G401.6 (cell line): ENCODE measurements at regions not wholly inside any gene's neighbourhood (a gene's known extent, or its start where the extent isn't known, plus 50 kb on each side); places are given as distances from the start of the nearest gene placed in this dataset.
A peak's percentile ranks its signal among the peaks of the same experiment; 100 is the strongest.
"Not testable (repeated sequence)": the region's sequence is repeated elsewhere in the genome, so short reads cannot be mapped to it uniquely, and the experiment has no call there.

Experiments used
- FAIRE-seq: peaks from 2 replicates; lab custom pipeline; 2012; peaks lifted over from hg19 to GRCh38; lab: Jason Lieb, UNC

DNA sequence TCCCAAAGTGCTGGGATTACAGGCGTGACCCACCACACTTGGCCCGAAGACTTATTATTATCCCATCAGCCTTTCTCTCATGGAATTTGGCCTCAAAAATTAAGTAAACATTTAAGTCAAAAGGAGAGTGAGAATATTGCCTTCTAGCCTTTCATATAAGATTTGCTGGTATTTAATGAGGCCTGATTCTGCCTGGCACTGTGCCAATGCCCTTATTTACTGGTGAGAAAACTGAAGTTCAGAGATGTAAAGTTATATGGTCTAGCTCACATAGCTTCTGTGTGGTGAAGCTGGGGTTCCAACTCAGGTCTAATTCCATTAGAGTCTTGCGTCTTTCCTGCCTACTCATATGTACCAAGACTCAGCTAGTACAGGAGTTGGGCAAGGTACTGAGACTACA lies 260.2 kb downstream of the SDHAF3 start:
- no peak for FAIRE-seq

DNA sequence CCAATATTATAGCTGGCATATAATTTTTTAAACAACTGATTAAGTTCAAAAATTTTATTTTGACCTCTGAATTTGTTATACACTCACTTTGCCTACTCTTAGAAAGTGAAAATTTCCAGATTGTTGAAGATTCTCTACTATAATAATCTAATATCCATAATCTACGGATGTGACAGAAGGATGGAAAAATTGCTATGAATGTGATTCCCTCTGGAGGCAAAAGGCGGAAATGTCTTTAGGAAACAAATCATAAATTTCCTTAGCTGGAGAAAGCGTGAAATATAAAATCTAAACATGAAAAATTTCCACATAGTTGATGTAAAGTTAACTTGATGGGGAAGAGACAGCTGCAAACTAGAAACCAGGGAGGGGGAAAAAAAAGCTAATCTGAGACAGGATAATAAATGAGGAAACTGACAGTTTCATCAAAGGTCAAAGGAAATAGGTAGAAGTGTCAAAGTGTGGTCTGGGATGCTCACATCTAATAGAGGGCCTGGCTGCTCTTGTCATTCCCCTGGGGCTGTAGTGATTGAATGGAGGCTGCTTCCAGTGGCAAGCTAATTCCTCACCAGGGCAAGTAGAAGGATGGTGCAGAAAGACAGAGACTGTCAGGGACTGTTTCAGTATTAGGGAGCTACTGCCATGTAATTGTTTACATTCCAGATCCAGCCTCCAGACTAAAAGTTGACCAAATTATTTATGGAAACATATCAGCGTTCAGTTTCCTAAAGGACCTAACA lies 264.5 kb downstream of the SDHAF3 start:
- no peak for FAIRE-seq

DNA sequence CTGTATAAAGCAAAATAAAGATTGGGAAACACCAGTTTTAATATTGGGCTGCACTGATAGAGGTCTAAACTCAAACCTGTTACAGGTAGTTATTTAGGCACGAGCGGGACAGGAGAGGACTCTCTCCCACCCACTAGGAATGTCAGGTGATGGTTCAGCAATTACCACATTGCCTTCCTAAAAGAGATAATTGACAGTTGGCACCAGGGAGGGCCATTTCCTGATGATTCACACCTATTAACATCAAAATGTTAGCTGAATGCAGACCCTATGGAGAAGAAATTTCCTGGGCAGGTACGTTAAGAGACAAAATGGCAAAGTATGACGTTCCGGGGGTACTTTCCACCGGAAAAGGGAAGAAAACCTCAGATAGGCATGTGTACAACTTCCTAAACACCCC lies 272.6 kb downstream of the SDHAF3 start:
- FAIRE-seq: no peak

DNA sequence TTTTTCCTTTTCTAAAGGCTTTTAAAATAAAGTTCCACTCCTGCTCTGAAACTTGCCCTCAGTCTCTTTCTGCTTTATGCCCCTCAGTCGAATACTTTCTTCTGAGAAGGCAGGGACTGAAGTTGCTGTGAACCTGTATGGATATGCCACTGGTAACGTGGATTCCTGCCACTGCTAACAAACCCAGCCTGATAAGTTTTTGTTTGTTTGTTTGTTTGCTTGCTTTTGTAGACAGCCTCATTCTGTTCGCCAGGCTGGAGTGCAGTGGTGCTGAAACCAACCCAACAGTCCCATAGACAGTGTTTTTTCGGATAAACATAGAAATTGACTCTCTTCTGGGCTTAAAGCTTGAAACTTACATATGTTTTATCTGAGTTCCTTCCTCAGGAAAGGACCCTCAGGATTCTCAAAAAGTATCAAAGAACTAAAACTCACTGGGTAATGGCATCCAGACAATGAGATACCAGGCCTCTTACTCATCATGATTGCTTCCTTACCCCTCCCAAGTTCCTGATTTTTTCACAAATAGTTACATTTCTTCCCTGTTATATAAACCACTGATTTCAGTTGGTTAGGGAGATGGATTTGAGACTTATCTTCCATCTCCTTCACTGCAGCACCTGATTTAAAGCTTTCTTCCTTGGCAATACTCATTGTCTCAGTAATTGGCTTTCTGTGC lies 273.6 kb downstream of the SDHAF3 start:
- no peak for FAIRE-seq

DNA sequence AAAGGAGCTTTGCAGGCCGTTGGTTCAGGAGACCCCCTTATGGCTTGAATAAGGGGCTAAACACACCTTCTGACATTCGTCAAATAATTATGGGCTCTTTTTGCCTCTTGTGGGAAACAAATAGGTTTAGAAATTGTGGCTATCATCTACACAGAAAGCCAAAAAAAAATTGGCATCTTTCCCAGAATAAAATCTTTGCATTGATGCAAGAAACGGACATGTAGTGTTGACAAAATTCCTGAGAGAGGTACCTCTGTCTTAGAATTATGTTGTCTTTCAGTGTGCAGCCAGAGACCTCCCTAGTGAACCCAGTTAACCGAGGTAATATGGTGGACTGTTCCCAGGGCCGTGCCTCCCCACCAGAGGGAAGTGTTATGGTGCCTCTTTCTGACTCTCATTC lies 283.9 kb downstream of the SDHAF3 start:
- no peak for FAIRE-seq

DNA sequence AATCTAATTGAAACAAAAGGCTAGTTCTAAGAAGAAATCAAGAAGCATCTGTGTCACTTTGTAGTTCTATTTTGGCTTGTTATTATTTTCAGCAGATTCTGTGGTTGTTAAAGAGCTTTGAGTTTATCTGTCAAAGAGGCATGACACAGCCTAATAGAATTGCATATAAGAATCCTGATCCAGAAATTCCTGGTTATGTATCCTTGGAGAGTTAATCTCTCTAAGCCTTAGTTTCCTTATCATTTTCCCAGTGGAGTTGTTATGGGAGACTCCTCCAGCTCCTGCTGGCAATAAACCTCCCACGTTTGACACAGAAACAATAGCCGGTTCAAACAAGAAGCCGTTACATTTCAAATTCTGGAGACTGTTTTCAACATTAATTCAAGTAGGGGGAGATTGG lies 288.3 kb downstream of the SDHAF3 start:
- no peak for FAIRE-seq

DNA sequence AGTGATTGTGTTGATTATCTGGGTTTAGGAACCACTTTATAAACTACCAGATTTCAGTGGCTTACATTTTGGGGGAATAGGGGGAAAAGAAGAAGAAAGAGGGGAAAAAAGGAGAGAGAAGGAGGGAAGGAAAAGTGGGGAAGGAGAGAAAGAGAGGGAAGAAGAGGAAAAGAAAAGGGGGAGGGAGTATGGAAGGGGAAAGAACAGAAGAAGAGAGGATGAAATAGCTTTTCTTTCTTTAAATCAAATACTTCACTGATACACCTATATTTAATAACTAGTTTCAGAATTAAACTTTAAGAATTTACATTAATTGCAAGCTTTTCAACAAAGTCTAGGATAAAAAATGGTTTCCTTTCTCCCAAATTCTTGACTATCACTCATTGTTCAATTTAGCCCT lies 289.6 kb downstream of the SDHAF3 start:
- no peak for FAIRE-seq

DNA sequence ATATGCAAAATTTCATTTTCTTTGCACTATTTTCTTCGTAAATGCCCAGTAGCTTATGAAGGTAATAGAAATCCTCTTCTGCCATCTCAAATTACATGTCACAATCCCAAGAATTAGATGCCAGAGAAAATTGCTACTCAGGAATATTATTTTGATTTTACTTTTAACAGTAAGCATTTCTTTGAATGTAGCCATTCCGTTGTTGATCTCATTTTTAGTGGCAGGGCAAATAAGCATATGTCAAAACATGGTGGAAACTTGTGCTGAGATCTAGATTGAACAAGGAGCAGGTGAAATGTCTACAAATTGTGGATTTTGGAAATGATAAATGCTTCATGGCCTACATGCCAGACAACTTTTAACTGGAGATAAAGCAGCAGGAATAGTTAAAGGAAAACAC lies 291.8 kb downstream of the SDHAF3 start:
- no peak for FAIRE-seq

DNA sequence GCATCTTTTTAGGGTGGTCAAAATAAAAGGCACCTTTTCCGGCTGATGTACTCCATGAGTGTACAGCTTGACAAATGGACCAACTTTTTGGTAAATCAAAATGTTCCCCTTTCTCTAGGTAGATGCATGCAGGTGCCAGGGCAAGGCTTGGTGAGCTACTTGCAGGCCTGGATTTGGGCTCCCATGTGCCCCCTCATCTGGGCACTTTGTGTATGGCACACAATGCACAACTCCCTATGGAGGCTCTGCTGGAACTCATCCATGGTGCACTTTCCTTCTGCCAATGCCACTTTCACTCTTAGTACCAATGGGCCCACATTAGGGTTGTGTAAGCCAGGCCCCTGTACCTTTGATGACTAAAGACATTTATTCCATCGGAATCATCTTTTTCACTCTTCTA lies 300.8 kb downstream of the SDHAF3 start:
- FAIRE-seq: no peak

DNA sequence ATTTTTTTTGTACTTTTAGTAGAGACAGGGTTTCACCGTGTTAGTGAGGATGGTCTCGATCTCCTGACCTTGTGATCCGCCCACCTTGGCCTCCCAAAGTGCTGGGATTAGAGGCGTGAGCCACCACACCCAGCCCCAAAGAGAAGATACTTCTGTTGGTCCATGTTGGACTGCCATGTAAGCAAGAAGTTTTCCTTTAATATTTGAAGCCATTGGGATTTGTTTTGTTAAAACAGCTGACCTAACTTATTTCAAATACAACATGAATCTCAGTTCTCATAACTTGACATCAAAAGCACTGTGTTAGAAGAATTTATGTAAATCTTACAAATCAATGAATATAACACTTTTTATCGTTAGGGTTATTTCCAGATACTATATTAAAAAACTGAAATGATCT lies 302.4 kb downstream of the SDHAF3 start:
- FAIRE-seq: peak; percentile 15

DNA sequence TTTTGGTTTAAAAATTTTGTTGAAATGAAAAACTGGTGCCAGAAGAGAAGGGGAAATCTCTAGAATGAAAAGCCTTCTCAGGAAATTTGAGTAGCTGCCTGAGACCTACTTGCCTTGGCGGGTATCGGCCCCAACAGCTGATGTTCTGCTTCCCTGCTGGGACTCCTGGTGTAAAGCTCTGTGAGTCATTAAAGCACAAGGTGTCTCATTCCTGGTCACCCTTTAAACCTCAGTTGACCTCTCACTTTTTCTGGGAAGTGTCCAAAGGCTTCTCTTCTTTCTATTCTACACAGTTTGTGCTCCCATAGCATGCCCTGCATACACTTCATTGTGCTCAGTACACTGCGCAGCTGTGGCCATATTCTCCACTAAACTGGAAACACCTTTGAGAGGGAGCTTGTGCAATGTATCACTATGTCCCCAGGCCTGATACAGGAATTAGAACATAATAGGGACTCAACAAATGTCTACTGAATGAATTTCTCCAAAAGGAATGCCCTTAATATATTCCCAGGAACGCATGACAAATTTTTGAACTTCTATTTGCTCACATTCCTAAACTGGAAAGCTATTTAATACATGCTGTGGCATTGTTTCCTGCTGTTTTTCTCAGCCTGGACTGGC lies 303.9 kb downstream of the SDHAF3 start:
- FAIRE-seq: no peak

DNA sequence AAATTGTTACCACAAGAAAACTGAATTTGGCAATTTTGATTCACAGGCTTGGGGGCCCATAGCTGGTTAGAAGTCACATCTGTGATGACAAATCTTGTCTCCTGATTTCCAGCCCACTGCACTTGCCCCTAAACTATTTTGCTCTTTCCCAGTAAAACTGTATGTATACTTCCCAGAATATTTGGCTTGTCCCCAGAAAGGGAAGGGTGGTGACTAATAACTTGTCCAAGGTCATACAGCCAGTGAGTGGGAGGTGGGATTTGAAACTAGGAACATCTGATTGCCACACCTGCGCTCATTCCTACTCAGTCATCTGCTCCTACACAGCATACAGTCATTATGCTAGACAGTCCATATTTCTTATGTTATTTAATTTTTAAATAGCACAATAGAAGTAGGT lies 304.5 kb downstream of the SDHAF3 start:
- no peak for FAIRE-seq

DNA sequence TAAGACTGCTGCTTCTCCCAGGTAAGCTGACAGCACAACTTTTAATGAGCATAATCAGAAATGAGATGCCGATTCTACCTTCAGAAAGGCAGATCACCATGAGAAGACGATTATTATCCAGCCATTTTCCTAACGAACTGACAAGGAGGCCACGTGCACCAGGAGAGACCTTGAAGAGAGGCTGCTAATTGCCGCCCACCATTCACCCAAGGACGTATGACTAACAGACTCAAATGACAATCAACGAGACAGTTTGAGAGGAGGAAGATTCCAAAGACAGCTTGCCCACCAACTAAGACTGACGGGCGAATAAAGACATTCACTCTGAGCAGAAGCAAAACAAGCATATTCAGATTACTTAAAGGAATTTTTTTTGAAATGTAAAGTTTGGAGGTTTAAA lies 301.9 kb upstream of the TAC1 start:
- no peak for FAIRE-seq

DNA sequence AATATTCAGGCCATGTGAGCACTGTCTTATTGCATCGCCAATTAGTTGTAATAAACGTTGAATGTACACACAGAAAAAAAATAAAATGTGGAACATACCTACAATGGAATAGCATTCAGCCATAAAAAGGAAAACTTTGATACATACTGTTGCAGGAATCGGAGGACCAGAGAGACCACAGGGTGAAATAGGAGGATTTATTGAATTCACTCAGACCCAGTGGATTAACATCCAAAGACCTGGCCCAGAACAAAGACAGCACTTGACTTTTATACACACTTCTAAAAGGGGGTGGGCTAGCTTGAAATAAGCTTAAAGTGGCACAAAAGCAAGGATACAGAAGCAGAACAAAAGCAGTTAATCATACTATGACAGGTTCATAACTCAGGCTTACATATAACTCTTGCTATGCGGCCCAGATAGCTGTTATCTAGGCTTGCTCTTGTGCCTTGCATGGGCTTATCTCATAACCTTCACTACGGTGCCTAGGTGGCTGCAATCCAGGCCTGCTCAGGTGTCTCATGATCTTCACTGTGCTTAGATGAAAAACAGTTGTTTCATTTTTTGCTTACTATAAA lies 292.2 kb upstream of the TAC1 start:
- FAIRE-seq: no peak

DNA sequence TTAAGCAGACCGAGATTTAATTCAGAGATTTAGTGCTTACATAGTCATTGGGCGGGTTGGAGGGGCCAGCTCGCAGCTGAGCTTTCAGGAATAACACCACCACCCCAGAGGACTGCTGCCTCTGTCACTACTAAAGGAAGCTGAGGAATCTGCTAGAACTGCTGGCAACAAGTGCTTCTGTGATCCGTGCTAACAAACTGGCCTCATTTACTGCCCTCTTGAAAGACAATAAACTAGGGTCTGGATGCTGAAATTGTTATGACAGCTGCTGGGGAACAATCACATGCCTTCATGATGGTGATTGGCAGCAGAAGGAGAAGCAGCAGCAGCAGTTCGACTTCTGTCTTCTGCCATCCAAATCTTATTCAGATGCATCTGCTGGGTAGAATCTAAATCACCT lies 285.5 kb upstream of the TAC1 start:
- FAIRE-seq: no peak

DNA sequence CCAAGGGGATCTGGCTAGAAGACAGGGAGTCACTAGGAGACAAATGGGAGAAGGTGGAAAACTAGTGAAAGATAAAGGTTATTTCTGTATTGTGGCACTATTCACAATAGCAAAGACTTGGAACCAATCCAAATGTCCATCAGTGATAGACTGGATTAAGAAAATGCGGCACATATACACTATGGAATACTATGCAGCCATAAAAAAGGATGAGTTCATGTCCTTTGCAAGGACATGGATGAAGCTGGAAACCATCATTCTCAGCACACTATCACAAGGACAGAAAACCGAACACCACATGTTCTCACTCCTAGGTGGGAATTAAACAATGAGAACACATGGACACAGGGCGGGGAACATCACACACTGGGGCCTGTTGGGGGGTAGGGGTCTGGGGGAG lies 282.4 kb upstream of the TAC1 start:
- FAIRE-seq: not testable (repeated sequence)

DNA sequence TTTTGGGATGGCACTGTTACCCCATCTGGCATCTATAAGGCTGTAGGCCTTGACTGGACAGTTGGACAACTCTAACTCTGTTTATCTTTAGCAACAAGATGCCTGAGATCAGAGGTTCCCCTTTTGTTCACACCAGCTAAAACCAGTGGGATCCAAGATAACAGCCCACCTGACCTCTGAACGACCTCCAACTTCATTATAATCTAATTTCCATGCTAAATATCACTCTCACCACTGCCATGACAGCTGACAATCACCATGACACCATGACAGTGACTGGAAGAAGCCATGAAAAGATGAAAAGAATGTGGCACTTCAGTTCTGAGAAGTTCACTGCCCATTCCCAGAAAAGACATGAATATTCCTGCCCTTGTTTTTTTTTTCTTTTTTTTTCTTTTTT lies 281.4 kb upstream of the TAC1 start:
- FAIRE-seq: no peak

DNA sequence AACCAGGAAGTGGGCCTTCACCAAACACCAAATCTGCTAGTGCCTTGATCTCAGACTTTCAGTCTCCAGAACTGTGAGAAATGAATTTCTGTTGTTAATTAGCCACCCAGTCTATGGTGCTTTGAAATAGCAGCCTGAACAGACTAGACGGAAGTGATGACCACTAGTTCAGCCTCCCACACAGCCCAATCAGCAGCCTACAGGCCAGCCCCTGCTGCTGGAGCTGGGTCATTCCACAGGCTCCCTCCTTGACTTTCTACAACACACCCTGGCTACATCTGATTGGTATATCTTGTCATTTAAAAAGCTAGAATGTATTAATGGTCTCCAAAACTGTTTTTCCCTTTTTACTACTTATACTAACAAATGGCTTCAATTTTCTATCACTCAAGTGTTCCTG lies 277.2 kb upstream of the TAC1 start:
- FAIRE-seq: no peak

DNA sequence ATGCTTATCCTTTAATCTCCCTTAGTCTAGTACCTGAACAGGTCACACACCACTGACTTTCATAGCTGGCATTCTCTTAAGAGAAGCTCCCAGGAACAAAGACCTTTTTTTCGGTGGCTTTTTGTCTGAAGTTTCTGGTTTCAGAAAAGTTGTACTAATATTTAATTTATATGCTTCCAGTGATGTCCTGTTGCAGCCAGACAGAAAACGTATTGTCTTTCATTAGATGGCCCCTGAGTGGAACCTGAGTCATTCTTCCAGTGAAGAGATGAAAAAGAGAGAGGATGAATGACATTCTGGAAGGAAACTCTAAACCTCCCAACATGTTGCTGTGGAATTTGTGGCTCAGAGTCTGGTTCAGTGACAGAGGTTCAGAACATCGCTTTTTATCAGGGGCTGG lies 274.8 kb upstream of the TAC1 start:
- no peak for FAIRE-seq

DNA sequence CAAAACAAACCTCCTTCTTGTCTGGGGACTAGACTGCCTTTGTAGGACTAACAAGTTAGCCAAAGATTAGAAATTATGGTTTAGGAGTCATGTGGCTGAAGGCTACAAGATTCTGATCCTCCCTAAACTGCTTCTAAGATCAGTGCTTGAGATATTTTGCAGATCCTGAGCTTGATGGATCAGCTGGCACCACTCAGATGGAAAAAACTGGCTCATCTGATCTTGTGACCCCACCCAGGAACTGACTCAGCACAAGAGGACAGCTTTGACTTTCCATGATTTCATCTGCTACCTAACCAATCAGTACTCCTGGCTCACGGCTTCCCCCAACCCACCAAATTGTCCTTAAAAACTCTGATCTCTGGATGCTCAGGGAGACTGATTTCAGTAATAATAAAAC lies 271.5 kb upstream of the TAC1 start:
- no peak for FAIRE-seq

DNA sequence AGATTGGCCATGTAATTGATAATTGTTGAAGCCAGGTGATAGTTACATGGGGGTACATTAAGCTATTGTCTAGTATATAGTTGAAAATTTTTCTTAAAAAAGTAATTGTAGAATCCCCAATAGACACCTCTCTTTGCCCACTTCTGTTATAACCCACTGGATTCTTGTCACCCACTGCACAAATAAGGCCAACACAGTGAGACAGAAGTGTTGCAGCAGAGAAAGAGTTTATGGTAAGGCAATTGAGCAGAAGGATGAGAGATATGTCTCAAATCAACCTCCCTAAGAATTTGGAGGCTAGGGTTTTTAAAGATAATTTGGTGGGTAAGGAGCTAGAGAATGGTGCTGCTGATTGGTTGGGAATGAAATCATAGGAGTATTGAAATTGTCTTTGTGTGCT lies 270.3 kb upstream of the TAC1 start:
- no peak for FAIRE-seq

DNA sequence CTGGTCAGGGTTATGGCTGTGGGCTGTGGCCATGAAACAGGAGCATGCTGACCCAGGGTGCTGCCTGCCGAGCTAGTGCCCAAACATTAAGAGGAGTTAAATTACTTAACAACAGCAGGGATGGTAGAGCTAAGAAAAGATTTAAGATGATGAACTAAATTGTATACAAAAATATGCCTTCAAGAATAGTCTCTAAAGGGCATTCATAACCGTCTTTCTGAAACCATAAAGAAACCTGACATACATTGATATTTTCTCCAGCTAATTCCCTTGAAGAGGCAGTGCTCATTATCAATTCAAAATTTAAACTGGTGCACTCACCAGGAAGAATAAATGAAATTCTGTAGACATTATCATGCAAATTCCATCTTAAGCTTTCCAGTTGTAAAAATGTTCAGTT lies 265.8 kb upstream of the TAC1 start:
- FAIRE-seq: no peak

DNA sequence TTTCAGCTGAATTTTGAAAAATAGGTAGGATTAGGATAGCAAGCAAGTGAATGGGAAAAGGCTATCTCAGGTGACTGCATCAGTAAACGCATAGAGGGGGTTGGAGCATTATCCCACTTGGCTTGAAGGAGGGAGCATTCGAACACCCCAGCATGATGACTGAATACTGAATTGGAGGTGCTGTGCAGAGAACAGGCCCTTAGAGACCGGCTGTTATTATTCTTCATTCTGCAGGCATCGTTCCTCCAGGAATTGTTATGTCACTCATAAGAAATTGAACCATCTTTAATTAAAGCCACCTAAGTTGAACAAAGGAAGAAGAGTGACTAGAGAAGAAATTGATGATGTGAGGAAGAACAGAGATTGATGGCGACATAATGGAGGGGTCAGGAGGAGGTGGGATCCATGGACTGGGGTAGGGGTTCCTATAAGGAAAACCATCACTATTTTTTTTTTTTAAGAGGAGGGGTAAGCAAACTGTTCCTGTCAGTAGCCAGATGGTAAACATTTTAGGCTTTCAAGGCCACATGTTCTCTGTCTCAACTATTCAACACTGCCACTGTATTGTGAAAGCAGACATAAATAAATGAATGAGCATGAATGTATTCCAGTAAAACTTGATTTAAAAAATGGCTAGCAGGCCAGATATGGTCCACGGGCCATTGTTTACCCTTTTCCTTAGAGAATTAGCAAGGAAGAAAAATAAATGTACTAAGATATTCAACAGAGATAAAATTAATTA lies 264.7 kb upstream of the TAC1 start:
- no peak for FAIRE-seq
